GM18861 (cell line): ENCODE measurements at regions not wholly inside any gene's neighbourhood (a gene's known extent, or its start where the extent isn't known, plus 50 kb on each side); places are given as distances from the start of the nearest gene placed in this dataset.

ENCODE experiments used
- ATAC-seq: cut with Tn5 transposase; IDR thresholded peaks from one replicate; pipeline ENCODE4 v1.9.1; 2021; ENCODE audit not compliant: unreplicated experiment

DNA sequence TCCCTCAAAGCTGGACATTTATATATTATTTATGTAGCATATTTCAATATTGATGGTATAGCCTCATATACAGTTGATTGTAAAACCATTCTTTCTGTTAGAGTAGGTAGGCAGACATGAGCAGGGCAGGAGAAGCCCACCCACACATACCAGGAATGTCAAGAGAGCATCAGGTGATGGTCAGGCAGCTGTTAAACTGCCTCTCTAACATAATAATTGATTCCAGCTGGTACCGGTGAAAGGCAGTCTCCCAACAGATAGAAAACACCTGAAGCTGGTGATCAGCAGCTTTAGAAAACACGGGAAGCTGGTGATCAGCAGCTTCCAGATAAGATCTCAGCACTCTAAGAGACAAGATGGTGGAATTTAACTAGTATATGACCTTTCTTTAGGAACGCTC, 132.9 kb downstream of the SLITRK6 start:
- no peak for ATAC-seq

GRCh38 chr13:85665286-85665685, 133.9 kb downstream of the SLITRK6 start:
- no peak for ATAC-seq

GRCh38 chr13:85663856-85664255, 135.4 kb downstream of the SLITRK6 start:
- no peak for ATAC-seq

GRCh38 chr13:85662186-85662585, 137.0 kb downstream of the SLITRK6 start:
- no peak for ATAC-seq

DNA sequence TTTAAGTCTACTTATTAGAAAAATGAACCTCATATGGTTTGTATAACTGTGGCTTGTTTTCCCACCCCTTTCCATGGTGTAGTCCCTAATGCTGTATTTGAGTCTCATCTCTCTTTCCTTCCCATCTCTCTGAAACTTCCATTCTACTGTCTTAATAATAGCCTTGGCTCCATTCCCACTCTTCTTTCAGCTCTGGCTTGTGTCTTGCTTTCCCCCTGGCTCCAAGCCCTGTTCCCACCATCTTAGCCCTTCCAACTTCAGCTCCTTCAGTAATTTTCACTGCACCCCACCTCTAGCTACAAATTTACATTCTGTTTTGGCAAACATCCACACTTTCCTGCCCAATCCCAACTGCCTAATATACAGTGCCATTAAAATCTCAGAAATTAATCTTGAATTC, 137.5 kb downstream of the SLITRK6 start:
- no peak for ATAC-seq

DNA sequence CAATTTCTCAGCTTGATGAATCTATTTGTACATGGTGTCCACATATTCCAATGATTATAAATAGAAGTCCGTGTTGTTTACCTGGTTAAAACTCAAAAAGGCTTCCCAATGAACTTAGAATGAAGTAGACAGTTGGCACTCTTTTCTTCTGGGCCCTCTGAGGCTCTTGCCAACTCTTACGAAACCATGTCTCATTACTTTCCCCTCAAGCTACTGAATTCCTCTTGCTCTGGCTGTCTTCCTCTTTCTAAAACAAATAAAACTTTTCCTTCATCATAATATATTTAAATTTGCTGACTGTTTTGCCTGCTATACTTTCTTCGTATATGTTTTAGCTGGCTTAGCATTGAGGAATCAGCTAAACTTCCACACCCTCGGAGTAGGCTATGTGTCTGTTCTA, 139.7 kb downstream of the SLITRK6 start:
- no peak for ATAC-seq

DNA sequence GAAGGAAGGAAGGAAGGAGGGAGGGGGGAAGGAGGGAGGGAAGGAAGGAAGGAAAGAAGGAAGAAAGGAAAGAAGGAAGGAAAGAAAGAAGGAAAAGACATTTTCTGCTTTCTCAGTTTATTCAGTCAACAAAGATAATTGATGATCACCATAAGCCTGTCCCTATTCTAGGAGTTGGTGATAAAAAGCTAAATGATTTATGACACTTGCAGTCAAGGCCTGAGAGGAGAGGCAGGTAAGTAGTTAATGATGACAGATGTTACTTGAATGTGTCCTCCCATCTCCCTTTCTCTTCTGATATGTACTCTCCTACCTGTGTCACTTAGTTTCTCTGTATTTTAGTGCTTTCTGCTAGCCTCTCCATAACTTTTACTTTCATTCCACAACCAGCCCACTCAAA, 141.3 kb downstream of the SLITRK6 start:
- no peak for ATAC-seq

DNA sequence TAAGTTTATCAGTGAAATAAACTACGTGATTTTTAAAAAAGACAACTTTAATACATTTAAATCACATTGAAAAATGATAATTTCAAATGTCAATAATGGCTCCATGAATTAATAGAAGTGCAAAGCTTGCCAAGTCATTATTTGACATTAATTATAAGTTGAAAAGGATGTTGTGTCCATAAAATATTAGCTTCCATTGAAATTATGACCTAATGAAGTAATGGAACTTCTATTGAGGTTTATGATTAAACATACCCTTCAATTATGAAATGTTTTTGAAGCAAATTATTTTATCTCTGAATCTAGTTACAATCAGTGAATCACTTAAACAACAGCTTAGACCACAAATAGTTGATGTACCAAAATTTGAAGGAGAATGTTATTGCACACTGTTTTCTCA, 144.2 kb downstream of the SLITRK6 start:
- ATAC-seq = no peak

GRCh38 chr13:85654227-85654626, 145.0 kb downstream of the SLITRK6 start:
- ATAC-seq = no peak

DNA sequence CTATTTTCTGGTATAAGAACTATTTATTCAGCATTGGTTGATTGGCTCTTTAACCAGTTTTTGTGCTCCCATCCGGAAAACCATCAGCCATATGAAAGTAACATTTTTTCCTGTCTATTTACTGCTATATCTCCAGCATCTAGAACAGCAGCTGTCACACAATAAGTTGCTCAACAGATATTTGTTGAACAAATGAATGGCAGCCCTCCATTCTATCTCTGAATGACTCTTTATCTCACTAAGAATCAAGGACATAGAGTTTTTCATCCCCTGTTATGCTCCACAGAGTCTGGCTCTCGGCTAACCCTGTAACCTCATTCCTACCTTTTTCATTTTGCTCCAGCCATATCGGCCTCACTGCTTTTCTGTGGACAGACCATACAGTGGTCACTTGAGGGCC, 145.5 kb downstream of the SLITRK6 start:
- ATAC-seq = no peak

DNA sequence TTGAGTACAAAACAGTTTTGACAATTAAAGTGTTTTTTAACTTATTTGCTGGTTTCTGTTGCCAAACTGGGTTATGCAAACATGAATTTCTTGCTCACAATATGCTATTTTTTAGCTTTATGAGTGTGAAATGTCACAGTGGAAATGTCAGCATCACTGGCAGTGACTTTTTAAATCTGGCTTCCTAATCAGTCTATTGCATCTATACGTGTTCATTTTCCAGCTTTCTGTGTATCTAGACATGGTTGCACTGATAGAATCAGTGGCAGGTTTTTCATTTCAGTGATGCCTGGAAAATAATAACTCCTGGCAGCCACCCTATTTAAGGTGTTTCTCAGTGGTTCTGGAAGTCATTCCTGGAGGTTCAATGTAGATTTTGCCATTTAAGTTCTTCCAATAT, 146.7 kb downstream of the SLITRK6 start:
- ATAC-seq = no peak

- no peak for ATAC-seq
Observed at GRCh38 chr13:85651440-85651839, 147.8 kb downstream of the SLITRK6 start.

DNA sequence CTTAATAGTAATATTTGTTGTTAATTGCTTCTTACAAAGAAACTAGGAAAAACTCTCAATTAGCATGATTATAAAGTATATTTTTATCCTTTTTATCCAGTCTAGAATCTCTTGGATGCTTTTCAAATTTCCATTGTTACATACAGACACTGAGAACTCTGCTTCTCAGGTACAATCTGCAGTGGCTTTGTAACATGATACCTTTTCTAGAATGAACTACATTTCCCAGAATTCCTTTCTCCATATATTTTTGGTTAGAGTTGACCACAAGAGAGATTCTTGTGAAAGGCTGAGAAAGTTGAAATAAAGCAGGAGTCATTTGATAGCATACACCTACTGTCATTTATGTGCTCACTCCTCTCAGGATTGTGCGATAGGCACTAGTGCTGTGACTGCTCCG, 148.6 kb downstream of the SLITRK6 start:
- no peak for ATAC-seq

GRCh38 chr13:85640727-85641126, 158.5 kb downstream of the SLITRK6 start:
- ATAC-seq = no peak

DNA sequence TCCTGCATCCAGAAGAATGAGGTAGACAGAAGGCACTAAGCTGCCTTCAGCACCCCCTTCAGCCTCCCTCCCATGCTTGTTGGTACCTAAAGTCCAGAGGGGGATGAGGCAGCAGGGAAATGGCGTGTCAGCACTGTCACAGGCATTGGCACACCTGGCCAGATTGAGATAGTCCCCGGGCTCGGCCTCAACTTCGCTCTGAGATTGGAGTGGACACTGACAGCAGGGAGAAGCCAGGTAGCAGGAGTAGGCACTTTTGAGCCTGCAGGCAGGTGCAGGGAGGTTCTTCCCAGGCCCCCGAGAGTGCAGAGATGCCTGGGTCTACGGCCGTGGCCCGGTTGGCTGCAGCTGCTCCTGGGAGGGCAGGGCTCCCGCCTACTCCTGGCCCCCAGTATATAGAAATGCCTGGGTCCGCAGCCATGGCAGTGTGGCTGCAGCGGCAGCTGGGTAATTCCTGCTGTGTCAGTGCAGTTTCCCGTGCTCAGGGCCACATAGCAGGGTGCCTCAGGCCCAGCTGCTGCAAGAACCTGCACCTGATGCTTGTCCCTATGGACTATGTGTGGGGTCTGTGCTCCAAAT, 160.3 kb downstream of the SLITRK6 start:
- no peak for ATAC-seq

DNA sequence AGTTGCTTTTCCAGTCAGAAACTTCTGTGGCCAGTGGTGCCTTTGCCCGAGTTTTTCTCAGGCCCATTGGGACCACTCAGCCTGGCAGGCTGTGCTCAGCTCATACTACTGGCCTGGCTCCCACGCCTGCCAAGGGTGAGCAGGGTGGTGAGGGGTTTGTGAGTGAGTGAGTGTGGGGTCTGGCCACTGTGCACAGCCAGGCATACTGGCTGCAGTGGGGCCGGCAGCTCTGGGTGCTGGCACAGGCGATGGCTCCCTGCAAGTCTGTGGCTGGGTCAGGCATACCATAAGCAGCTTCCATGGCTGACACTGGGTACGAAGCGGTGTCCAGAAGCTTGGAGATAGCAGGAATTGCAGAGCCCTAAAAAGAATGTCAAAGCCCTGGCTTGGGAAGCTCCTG, 161.0 kb downstream of the SLITRK6 start:
- no peak for ATAC-seq

DNA sequence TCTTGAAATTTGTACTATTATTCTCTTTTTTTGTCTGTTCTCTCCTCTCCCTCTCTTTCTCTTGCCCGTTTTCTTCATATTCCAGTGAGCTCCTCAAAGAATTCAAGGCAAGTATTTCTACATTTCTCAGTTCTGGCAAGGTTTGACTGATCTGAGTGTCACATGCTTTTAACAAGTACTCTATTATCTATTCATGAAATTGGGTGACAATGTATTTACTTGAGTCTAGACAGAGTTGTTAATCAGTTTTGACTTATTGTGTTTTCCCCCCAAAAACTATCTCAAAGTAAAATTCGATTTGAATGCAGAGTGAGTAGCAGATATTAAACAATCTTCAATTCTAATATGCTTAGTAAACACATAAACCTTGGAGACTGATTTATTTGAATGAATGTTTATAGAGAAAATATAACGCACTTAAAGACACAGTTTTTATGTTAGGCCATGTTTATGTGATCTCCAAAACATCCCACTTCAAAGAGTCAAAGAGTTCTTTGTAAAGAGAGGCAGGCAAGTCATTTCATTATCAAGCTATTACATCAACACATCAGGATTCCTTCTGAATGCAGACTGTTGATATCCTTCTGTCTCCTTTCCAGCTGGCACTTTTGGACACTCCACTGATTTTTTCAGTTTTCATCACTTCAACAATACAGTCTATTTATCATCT, 166.6 kb downstream of the SLITRK6 start:
- ATAC-seq = no peak

DNA sequence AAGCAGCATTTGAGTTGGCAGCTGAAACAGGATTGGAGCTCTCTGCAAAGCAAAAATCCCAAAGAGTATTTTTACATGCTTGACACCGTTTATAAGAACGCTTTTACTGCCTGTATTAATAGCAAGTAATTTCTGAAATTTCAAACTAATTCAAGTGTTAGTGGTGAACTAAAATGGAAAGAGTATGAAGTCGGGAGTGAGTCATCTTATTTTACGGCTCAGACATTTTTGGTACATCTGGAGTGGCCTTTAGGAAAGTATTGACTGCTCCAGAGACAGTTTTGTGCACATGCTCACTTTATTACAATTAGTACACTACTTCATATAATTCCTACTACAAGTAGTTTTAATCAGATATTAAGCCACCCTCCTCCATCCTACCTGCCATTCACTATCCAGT, 167.4 kb downstream of the SLITRK6 start:
- ATAC-seq = no peak

DNA sequence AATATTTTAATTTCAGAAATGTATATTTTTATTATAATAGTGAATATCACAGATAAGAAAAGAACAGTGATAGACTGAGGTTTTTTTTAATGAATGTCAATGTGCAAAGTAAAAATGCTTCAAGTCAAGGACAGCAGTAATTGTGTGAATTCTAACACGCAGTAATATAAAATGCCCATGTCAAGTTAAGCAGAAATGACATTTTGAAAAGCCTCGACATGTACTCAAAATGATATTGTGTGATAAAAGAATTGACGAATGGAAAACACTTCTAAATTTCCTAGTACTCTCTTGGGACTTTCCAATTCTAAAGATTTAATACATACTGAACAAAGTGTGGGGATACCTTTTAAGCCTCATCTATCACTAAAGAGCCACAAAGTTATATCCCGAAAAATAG, 172.6 kb downstream of the SLITRK6 start:
- ATAC-seq = no peak

DNA sequence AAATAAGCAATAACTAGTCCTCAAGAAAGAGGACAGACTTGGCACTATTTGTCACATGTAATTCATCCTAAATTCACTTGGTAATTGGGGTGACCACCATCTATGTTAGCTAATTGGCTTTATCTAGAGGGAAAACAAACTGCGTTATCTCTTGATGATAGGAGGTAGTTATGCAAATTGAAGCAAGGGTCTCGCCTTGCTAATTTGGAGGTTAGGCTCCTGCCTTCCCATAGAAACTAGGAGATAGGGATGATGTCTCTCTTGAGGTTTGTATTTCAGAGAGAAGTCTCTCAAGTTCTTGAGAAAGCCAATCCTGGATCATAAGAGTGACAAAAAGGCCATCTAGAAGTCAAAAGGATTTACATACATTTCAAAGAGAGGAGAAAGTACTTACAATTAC, 179.9 kb downstream of the SLITRK6 start:
- no peak for ATAC-seq

DNA sequence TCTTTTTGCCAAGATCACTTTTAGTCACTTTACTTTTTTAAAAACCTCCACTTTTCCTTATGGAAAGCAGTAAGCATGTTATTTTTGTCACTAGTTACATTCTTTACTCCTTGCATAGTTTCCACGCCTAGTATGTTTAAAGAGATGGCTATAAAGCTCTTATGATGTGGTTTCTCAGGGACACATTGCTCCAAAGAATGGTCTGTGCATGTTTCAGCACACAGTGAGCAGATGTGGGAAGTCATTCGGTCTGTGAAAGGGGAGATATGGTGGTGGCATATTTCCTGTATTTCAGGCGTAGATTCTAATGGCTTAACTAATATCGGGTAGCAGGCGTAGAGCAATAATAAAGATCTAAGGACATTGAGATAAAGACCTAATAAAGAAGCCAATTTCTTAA, 180.7 kb downstream of the SLITRK6 start:
- ATAC-seq = no peak

DNA sequence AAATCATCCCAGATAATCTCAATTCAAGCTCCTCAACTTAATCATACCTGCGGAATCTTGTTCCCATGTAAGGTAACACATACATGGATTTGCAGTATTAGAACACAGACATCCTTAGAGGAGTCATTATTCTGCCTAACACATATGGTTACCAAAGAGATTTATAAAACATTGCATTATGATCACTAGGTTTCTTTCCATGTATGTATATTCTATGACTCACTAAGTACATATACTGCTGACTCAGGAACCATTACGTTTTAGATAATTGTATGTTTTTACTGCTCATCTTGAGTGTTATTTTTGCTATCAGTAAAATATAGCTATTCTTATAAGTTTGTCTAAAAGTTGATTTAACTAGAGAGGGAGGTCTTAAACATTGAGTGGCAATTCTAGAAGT, 182.9 kb downstream of the SLITRK6 start:
- ATAC-seq = no peak

GRCh38 chr13:85615031-85615430, 184.2 kb downstream of the SLITRK6 start:
- no peak for ATAC-seq
